Mesodermal cell (in vitro differentiated cells): ENCODE measurements at regions not wholly inside any gene's neighbourhood (a gene's known extent, or its start where the extent isn't known, plus 50 kb on each side); places are given as distances from the start of the nearest gene placed in this dataset.

ENCODE experiments used
- H3K27ac ChIP-seq: 2 replicates; pipeline ENCODE4 v1.7.0; 2013; ENCODE audit warnings: mild to moderate bottlenecking, low read depth, low read length, moderate library complexity; ENCODE audit not compliant: severe bottlenecking
- H3K36me3 ChIP-seq: 2 replicates; pipeline ENCODE4 v1.7.1; 2013; ENCODE audit warnings: mild to moderate bottlenecking, low read length, moderate library complexity; ENCODE audit not compliant: control insufficient read depth, insufficient read depth
- H3K4me1 ChIP-seq: one replicate; pipeline ENCODE4 v1.7.1; 2013; ENCODE audit warnings: mild to moderate bottlenecking, low read length; ENCODE audit not compliant: insufficient read depth, control insufficient read depth, poor library complexity, severe bottlenecking
- H3K4me3 ChIP-seq: 2 replicates; pipeline ENCODE4 v1.7.0; 2013; ENCODE audit warnings: low read length, control low read depth, mild to moderate bottlenecking; ENCODE audit not compliant: insufficient read depth, poor library complexity, severe bottlenecking; ENCODE audit errors: extremely low read depth
- H3K9me3 ChIP-seq: 2 replicates; pipeline ENCODE4 v1.7.1; 2013; ENCODE audit warnings: mild to moderate bottlenecking, low read length, moderate library complexity; ENCODE audit not compliant: control insufficient read depth
- WGBS, 2 experiments: methylation state at CpG; one replicate each; pipeline ENCODE4 v1.1.5; 2013; ENCODE audit warnings: missing lambda C conversion rate in 2 of 2; ENCODE audit not compliant: insufficient coverage in 2 of 2; 5-methylcytosine and 5-hydroxymethylcytosine counted together

GRCh38 chr4:14769993-14770392 is 232.3 kb upstream of the CPEB2 start:
- H3K36me3 ChIP-seq: no peaks in the 10 kb centered on the region
- no peak overlapping the region for H3K27ac ChIP-seq
- H3K4me1 ChIP-seq: no peaks in the 10 kb centered on the region
- no peak overlapping the region for H3K4me3 ChIP-seq
- WGBS, 2 experiments: 44 to 56% methylated on average over 1 of the region's 1 CpG
- H3K9me3 ChIP-seq: no peaks in the 10 kb centered on the region

GRCh38 chr4:14771094-14771493 is 231.2 kb upstream of the CPEB2 start:
- no peaks in the 10 kb centered on the region for H3K9me3 ChIP-seq
- no peak overlapping the region for H3K27ac ChIP-seq
- no peak overlapping the region for H3K4me3 ChIP-seq
- 100% methylated on average over 1 of the region's 2 CpGs; no CpG with 5 or more reads in 1 of the 2 experiments for WGBS, 2 experiments
- no peaks in the 10 kb centered on the region for H3K36me3 ChIP-seq
- H3K4me1 ChIP-seq: no peaks in the 10 kb centered on the region

- H3K4me1 ChIP-seq: no peaks in the 10 kb centered on the region
- WGBS, 2 experiments: 92 to 100% methylated on average over 1 of the region's 2 CpGs
- no peaks in the 10 kb centered on the region for H3K36me3 ChIP-seq
- H3K27ac ChIP-seq: no peak overlapping the region
- no peaks in the 10 kb centered on the region for H3K9me3 ChIP-seq
- no peak overlapping the region for H3K4me3 ChIP-seq
Measured at GRCh38 chr4:14771504-14772175, 230.6 kb upstream of the CPEB2 start.

GRCh38 chr4:14772388-14772787 is 229.9 kb upstream of the CPEB2 start:
- Histone ChIP-seq H3K4me3 (no peak overlapping the region), H3K36me3 (no peaks in the 10 kb centered on the region), H3K9me3 (no peaks in the 10 kb centered on the region), H3K27ac (no peak overlapping the region), H3K4me1 (no peaks in the 10 kb centered on the region)
- no CpG with 5 or more reads among the region's 2 CpGs for WGBS, 2 experiments

- H3K4me1 ChIP-seq: no peaks in the 10 kb centered on the region
- WGBS, 2 experiments: 62 to 83% methylated on average over 3 of the region's 5 CpGs
Measured at GRCh38 chr4:14783011-14783877, 219.0 kb upstream of the CPEB2 start.

GRCh38 chr4:14787221-14787620 is 215.1 kb upstream of the CPEB2 start:
- WGBS, 2 experiments: 60 to 69% methylated on average over 3 to 4 of the region's 4 CpGs
- H3K4me1 ChIP-seq: no peaks in the 10 kb centered on the region
- H3K4me3 ChIP-seq: no peak overlapping the region
- H3K27ac ChIP-seq: no peak overlapping the region
- H3K9me3 ChIP-seq: peaks cover 5% of the 10 kb centered on the region
- H3K36me3 ChIP-seq: no peaks in the 10 kb centered on the region

More at GRCh38 chr4:14783011-14783877, 219.0 kb upstream of the CPEB2 start:
- Histone ChIP-seq H3K27ac (no peak overlapping the region), H3K9me3 (peaks cover 3% of the 10 kb centered on the region), H3K36me3 (no peaks in the 10 kb centered on the region), H3K4me3 (no peak overlapping the region)

- H3K4me1 ChIP-seq: no peaks in the 10 kb centered on the region
- no peaks in the 10 kb centered on the region for H3K36me3 ChIP-seq
- no peak overlapping the region for H3K4me3 ChIP-seq
- peaks cover 5% of the 10 kb centered on the region for H3K9me3 ChIP-seq
- no peak overlapping the region for H3K27ac ChIP-seq
Measured at GRCh38 chr4:14787894-14788293, 214.4 kb upstream of the CPEB2 start.

- H3K9me3 ChIP-seq: peaks cover 5% of the 10 kb centered on the region
- no peak overlapping the region for H3K4me3 ChIP-seq
- no peaks in the 10 kb centered on the region for H3K4me1 ChIP-seq
- H3K27ac ChIP-seq: no peak overlapping the region
- H3K36me3 ChIP-seq: no peaks in the 10 kb centered on the region
Measured at GRCh38 chr4:14790494-14790893, 211.8 kb upstream of the CPEB2 start.

- no peak overlapping the region for H3K4me3 ChIP-seq
- H3K4me1 ChIP-seq: no peaks in the 10 kb centered on the region
- no peak overlapping the region for H3K27ac ChIP-seq
- H3K36me3 ChIP-seq: no peaks in the 10 kb centered on the region
- peaks cover 5% of the 10 kb centered on the region for H3K9me3 ChIP-seq
Measured at GRCh38 chr4:14792702-14793227, 209.5 kb upstream of the CPEB2 start.

- Histone ChIP-seq H3K4me1 (no peaks in the 10 kb centered on the region), H3K27ac (no peak overlapping the region), H3K36me3 (no peaks in the 10 kb centered on the region), H3K4me3 (no peak overlapping the region), H3K9me3 (peaks cover 6% of the 10 kb centered on the region)
- WGBS, 2 experiments: 71% methylated on average over 1 of the region's 2 CpGs; no CpG with 5 or more reads in 1 of the 2 experiments
Measured at GRCh38 chr4:14800977-14801376, 201.3 kb upstream of the CPEB2 start.

GRCh38 chr4:14802596-14802995 is 199.7 kb upstream of the CPEB2 start:
- peaks cover 6% of the 10 kb centered on the region for H3K9me3 ChIP-seq
- H3K27ac ChIP-seq: no peak overlapping the region
- H3K4me1 ChIP-seq: no peaks in the 10 kb centered on the region
- H3K4me3 ChIP-seq: no peak overlapping the region
- 83 to 96% methylated on average over 2 of the region's 2 CpGs for WGBS, 2 experiments
- H3K36me3 ChIP-seq: no peaks in the 10 kb centered on the region
